ENCODE measurements at regions not wholly inside any gene's neighbourhood (a gene's known extent, or its start where the extent isn't known, plus 50 kb on each side); places are given as distances from the start of the nearest gene placed in this dataset.

GRCh38 chr15:91523596-91523995 is 329.9 kb upstream of the SLCO3A1 start:
- TF ChIP-seq, protein P1, sequence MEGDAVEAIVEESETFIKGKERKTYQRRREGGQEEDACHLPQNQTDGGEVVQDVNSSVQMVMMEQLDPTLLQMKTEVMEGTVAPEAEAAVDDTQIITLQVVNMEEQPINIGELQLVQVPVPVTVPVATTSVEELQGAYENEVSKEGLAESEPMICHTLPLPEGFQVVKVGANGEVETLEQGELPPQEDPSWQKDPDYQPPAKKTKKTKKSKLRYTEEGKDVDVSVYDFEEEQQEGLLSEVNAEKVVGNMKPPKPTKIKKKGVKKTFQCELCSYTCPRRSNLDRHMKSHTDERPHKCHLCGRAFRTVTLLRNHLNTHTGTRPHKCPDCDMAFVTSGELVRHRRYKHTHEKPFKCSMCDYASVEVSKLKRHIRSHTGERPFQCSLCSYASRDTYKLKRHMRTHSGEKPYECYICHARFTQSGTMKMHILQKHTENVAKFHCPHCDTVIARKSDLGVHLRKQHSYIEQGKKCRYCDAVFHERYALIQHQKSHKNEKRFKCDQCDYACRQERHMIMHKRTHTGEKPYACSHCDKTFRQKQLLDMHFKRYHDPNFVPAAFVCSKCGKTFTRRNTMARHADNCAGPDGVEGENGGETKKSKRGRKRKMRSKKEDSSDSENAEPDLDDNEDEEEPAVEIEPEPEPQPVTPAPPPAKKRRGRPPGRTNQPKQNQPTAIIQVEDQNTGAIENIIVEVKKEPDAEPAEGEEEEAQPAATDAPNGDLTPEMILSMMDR (conservative IDR thresholded peaks at IDR 0.05 in 1 of 2, IDR thresholded peaks at IDR 0.05 in 1 of 2; ENCODE audit: low read depth in 1 of 2, low read length in 2 of 2), result no peak
- no peak for TF ChIP-seq EZH2 (IDR thresholded peaks at IDR 0.05; ENCODE audit: low read length, missing control alignments)
